NCI-H446 (cell line): ENCODE measurements at regions not wholly inside any gene's neighbourhood (a gene's known extent, or its start where the extent isn't known, plus 50 kb on each side); places are given as distances from the start of the nearest gene placed in this dataset.
"Not testable (repeated sequence)": the region's sequence is repeated elsewhere in the genome, so short reads cannot be mapped to it uniquely, and the experiment has no call there.

Source experiments
- DNase-seq, 2 experiments: peaks; one replicate each; lab custom pipeline; 2025; lab: John Stamatoyannopoulos, UW

DNA sequence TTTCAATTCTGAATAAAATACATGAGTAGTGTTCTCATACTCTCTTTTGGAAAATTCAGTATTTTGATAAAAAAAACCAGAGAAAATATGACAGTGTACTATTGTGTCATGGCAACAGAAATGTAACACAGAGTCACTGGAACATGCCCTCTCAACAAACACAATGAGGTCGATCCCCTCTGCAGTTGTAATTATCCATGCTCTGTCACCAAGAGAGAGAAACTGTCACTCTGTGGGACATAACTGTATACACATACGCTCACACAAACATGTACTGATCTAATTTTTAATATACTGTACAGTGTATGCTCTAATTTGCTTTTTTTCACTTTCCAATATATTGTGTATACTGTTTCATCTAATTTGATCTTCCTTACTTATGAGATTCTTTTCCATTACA is 1136.8 kb upstream of the TENM3 start:
- no peak for DNase-seq

DNA sequence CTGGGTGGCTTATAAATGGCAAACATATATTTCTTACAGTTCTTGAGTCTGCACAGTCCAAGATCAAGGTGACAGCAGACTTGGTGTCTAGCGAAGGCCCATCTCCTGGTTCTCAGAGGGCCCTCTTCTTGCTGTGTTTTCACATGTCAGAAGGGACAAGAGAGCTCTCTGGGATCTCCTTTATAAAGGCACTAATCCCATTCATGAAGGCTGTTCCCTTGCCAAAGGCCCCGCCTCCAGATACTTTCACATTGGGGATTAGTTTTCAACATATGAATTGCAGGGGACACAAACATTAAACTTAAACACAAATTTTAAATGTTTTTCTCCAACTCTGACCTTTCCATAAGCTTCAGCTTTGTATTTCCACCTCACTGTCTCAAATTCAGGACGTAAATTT is 1135.0 kb upstream of the TENM3 start:
- DNase-seq, result no peak

DNA sequence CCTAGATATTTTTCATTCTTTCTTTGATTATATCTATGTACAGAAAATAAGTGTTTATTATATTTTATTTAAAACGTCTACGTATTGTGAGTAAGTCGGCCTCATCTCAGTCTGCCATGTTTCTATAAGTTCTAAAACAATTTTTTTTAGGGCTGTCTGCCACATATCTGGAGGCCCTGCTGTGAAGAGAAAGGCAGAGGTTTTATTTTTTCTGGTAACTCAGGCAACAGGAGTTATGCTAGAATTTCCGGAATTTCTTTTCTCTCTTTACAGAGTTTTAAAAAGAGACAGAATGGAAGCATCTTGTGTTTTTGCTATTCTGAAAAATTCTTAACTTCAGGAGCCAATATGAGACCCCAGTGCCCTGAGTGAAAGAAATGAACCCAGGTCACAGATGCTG is 1124.0 kb upstream of the TENM3 start:
- DNase-seq, result no peak

DNA sequence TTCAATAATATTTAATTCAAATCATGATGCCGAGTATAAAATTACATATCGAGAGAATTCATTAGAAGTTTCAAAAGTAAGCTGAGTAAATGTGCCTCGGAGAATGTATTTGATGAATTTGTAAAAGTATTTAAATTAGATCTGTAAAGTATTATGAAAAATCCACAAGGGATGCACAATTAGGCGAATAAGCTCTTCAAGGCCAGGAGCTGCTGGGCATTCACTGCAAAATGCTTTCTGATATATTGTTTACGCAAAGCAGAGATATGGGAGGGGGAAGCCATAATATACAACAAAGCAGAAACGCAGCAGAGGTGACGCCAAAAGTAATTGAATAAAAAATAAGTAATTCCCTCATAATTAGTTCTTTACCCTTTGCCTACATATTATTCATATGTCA is 1121.5 kb upstream of the TENM3 start:
- DNase-seq, result no peak

DNA sequence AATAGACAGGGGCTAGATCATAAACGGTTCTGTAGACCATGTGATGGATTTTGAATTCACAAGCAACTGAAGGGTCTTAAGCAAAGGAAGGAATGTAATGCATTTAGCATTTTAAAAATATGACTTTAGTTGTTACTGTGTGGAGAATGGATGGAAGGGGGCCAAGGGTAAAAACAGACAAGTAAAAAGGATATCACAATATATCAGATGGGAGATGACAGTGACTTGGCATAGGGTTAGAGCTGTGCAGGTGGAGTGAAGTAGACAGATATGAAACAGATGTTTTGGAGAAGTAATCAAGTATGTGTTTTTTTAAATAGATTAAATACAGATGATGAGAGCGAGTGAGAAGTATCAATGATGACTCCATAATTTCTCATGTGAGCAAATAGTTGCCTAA is 1116.0 kb upstream of the TENM3 start:
- no peak for DNase-seq

DNA sequence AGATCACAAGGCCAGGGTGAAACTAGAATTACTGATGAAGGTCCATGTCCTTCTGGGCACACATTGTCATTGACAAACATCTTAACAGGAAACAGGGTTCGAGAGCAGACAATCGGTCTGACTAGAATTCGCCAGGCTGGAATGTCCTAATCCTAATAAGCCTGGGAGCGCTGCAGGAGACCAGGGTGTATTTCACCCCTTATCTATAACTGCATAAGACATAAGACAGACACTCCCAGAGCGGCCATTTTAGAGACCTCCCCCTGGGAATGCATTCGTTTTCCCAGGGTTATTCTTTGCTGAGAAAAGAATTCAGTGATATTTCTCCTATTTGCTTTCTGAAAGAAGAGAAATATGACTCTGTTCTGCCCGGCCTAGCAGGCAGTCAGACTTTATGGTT is 1112.9 kb upstream of the TENM3 start:
- not testable (repeated sequence) for DNase-seq

DNA sequence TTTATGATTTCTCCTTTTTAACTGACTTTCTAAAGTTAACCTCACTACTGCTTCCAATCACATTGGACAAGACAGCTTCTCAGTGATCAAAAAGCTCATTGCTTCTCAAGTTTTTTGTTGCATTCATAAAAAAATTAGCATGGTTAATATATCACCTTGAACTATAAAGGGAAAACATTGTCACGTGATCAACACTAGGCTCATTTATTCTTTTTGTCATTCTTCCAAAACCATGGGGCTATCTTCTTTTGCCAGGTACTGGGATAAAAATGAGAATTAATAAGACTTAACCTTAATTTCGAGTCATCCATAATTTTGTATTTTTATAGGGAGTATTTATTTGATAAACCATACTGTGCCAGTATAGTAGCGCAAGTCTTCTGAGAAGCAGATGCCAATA is 1105.9 kb upstream of the TENM3 start:
- no peak for DNase-seq

DNA sequence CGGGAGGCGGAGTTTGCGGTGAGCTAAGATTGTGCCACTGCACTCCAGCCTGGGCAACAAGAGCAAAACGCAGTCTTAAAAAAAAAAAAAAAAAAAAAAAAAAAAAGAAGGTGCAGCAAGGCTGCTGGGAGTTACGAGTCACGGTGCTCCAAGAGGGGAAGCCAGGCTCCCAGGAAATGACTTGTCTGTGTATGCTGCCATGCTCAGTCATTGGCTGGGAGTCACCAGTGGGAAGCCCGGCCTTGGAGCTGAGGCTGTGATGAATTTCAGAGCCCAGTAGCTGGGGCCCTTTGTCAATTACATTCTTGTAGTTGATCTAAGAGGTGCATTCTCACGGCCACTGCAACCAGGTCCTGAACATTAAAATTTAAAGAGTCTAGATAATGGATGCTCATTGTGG is 1105.1 kb upstream of the TENM3 start:
- no peak for DNase-seq

DNA sequence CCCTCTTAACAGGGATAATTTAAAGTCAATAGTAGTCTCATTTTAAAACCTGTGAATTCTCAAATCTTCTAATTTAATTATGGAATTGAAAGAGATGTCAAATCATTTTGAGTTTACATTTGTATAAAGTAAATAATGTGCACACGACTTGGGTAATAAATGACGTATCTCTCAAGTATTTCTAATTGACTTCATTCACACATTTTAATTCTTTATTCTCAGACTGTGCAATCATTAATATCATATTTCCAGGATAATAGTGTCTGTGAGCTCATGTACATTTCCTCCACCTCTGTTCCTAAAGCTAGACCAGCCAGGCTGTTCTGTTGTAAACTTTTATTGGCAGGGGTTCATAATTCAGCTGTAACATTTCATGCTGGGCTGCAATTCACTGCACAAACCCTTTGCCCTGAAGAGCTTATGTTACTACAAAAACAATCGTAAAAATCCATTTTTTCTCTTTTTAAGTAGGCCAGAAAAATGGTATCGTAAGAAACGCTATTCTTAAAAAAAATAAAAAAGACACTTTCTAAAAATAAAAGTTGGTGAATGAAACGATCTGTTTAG is 1103.1 kb upstream of the TENM3 start:
- no peak for DNase-seq

DNA sequence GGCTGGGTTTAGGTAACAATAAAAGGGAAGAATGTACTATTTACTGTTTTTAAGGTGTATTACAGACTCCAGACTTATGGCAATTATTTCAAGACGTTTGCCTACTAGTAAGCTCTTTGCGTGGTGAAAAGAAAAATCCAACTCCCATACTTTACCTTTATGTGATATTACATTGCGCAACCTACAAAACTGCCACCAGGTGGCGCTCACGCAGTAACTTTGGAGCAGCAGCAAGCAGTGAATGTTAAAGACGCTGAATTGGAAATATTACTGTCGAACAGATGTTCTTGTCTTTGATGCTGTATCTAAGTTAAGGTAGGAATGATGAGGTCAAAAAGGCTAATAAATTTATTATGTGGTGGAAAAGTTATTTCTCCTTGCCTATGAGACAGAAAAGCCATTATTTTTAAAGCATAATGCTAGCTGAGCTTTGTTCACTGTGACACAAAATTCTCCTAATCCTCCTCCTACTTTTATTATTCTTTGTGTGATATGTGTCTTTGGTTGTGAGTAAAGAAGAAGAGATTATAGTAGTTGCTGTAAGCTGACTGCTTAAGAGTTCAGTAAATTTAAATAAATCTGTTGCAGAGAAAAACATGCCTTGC is 1099.8 kb upstream of the TENM3 start:
- DNase-seq, result peak; percentile 12 to 71

DNA sequence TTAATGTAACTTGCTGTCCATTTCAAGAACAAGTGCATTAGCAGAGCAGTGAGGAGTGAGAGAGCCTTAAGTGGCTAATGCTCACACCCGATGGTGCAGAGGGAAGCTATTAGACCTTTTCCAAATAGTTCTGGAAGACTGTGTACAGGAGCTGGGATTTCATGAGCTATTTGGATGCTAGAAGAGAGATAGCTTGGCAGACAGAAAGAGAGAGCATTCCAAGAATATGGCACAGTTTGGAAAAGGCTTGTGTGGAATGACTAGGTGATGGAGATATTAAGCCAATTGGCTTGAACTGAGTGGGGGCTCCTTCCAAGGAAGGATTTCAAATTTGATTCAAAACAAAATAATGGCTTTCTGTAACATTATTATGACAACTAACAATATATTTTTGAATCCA is 1097.2 kb upstream of the TENM3 start:
- DNase-seq, result no peak

DNA sequence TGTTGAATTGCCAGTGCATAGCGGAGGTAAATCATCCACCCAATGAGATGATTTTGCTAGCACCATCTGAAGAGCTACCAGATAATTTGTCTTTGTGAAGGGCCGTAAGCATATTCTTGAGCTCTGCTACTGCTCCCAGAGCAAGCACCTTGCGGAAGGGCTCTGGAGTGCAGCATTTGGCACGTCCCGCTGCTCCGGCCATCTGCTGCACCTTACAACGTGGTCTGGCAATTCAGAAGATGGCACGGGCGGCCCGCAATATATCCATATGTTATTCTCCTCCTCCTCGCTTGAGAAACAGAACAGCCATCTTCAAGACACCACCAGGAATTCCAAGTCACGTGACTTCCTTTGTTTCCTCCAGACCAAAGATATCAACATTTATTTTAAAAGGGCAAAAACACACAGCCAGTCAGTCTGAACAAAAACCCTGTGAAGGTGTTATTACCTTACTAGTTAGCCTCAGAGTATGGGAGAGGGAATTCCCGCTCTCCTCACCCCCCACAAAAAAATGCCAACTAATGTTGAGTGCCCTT is 1095.7 kb upstream of the TENM3 start:
- peak in 1 of 2 experiments; percentile 34 for DNase-seq

DNA sequence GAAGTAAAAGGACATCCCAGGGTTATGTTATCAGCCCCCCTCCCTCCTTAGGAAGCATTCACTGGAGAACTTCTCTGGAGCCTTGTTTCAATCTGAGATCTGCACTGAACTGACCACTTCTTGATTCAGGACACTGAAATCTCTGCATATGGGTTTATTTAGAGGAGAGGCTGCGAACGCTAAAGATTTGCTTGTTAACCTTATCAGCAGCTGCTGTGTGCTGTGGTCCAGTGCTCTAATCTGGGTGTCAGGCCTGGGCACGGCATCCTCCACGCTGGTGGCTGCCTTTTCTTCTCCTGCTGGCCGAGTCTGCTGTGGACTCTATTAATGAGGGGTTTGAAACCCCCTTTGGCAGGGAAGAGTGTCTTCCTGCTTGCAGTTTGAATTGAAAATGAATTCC is 1094.7 kb upstream of the TENM3 start:
- no peak for DNase-seq

DNA sequence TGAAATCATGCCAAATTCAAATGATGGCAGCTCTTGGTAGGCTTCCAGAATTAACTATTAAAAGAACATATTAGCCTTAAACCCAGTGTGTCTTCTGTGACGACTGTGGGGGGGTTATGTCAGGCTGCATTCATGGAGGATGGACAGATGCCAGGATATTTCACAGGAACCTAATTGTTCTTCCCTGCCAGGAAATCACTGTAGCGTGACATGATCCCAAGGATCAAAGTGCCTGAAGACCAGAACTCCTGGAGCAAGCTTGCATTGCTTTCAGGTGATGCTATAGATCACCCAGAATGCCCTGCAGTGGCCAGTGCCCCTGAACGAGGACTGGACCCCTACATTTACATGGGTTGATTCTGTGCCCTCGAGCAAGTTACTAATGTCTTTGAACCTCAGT is 1093.0 kb upstream of the TENM3 start:
- DNase-seq, result peak in 1 of 2 experiments; percentile 23

DNA sequence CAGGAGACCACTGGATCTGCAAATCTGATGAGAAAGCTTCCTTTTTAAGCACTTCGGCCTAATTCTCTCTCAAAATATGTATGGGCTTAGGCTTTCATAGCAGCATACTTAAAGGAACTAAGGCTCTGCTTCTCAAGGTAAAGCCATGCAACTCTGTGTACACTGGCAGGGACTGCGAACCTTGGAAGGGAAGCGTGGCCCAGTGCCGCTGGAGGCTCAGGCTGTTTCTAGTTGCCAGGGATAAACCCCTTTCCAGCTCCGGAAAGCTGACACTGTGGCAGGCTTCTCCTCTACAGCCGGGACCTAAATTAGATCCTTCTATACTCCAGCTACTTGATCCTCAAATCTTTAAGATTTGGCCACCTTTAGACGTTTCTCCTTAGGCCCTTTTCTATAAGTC is 1091.3 kb upstream of the TENM3 start:
- no peak for DNase-seq

DNA sequence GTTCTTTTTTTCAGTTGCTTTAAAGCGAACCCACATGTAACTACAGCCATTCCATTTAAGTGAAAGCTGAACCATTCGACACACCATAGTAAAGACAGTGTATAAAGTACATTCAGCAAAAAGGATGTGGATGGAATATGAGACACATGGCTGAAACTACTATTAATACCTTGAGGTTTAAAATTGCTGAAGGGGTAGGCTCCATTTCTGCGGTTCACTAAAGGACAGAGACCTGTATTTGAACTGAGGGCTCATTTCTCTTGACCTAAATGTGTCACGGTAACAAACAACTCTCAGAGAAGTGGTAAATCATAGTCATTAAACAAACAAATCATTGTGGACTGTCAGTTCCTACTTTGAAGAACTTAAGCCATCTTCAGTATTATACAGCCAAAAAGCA is 1085.6 kb upstream of the TENM3 start:
- DNase-seq, result no peak

DNA sequence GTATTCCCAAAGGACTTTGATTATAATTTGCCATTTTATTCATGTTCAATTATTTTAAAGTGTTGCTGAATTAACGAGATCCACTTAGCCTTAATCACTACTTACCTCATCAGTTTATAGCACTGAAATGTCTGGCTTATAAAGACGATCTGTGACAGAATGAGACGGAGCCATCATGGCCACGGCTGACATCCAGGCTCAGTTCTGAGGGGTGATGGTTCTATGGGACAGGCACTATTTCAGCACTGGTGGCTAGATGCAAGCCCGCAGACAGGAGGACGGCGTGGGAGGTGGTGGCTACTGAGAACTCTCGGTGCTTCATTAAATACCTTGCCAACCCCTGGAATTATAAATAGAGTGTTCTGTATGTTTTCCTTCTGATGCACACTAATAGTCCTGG is 1084.2 kb upstream of the TENM3 start:
- no peak for DNase-seq

DNA sequence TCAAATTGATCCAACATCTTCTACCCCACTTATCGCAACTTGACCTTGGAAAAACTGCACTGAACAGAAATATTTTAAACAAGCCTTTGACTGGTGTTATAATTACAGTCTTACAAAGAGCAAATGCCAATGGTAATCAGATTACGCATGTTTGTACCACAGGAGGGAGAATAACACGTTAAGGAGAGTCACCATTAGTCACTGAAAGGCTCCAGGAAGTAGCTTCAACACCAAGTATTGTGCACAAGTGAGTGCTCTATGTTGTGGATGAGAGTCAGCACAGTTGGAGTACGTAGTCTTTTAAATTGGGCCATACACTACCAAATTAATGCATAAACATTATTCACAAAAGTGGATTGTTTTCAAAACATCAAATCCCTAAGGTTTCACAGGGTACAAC is 1081.5 kb upstream of the TENM3 start:
- no peak for DNase-seq

DNA sequence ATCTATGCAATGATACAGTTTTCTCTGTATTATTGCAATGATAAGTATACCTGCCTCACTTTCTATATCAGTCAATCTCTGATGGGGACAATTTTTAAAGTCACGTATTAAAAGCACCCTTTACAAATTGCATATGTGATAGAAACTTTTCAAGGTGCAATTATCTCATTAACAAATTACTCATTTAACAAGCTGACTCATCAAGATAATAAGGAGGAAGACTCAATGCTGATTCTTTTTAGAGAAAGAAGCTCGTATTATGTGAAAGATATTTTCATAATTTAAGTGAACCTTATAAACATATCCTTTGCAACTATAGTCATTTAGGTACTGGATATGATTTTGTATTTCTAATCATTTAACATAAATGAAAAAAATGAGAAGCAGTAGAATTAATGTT is 1080.9 kb upstream of the TENM3 start:
- no peak for DNase-seq

DNA sequence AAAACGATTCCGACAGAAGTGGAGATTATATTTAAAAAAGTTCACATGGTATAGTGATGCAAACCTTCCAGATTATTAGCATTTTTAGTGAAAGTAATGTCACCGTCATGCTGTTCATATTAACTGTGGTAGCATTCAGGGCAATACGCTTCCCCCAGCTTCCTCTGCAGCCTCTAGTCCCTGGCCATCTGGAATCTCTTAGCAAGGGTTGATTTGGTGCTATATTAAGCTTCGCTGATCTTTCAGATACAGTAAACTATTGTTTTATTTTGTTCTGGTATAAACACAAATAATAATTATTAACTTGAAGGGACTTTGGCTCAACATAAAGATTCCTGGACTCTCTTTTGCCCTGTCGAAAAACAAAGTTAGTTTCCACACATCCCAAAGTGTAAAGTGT is 1080.5 kb upstream of the TENM3 start:
- DNase-seq, result no peak

DNA sequence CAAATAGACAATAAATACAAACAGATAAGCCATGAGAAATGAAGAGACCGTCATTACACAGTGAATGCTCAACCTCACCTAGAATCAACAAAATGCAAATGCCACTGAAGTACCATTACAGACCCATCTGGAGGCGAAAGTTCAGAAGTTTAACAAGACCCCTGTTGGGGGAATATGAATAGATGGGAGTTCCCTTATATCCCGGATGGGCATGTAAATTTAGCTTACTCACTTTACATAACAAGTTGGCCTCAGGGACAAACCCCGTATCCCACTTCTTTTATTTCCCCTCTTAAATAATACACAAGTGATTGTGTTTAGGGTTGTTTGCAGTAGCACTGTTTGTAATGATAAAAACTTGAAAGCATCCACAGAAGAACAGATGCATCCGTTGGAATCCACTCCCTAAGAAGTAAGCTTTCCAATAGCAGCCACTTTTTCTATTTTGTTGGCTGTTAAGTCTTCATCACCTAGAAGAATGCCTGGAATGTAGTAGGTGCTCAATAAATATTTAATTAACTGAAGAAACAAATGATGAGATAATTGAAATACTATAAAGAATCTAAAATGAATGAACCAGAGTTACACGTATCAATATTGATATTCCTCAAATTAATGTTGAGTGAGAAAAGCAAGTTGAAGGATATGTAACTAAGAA is 1076.3 kb upstream of the TENM3 start:
- no peak for DNase-seq

DNA sequence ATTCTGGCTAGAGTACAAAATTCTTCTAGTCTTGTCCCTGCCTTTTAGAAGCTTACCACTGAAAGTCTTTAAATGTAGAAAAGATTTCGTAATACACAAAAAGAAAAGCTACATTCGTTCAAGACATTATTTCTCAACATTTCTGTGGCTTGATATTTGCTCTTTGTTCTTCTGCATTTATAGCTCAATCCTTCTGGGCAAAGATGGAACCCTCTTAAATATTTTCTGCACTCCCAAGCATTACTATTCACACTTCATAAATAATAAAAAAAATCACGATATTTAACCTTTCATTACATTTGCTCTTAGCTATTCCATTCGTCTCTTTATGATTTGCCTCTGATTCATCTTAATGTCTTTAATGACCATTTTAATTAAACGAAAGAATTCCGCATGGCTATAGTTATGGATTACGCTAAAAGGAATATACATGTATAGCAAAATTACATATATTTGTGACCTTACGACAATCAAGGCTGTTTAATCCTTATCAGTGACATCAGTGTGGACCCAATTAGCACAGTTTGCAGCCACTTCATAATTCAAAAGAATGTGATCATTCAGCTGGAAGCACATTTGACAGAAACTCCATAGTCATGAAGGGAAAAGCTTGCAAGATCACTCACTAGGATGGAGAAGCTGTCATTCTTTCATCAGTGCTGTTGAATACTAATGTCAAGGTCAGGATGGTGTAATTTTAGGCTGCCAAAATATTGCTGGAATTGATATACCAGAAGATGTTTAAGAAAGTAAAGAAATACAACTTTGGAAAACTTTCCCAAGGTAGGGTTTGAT is 1075.0 kb upstream of the TENM3 start:
- no peak for DNase-seq

DNA sequence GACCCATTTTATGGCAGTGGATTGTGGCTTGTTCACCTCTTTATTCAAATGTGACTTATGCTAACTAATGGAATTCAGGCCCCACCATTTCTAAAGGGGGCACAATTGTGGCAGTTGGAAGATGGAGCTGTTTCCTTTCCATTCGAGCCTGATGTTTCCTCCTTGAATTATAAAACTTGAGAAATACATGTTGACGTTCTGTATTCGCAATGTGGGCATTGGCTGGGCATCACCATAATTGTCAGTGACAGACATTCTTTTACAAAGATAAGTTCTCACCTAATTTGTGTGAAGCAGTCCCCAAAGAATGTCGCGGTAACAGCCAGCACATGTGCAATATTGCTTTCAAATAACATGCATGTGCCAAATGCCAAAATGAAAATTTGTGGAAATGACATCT is 1070.2 kb upstream of the TENM3 start:
- DNase-seq, result no peak
